Right atrium auricular region (tissue), 2 donors: ENCODE measurements at regions not wholly inside any gene's neighbourhood (a gene's known extent, or its start where the extent isn't known, plus 50 kb on each side); places are given as distances from the start of the nearest gene placed in this dataset.

Source experiments
- DNase-seq: peaks from one replicate; pipeline ENCODE4 v3.0.0-alpha.2; 2019; ENCODE audit warnings: low spot score
- H3K27ac ChIP-seq, 2 donors: fragments of 200-600 bp; sonication (generic); 1 replicate in 1 of 2; 2 replicates in 1 of 2; pipeline ENCODE4 v1.5.1; 2016 to 2019
- H3K27me3 ChIP-seq, 2 donors: fragments of 200-600 bp; sonication (generic); one replicate each; pipeline versions ENCODE4 v1.5.1 to v1.6.0; 2017 to 2019
- H3K36me3 ChIP-seq: fragments of 200-600 bp; sonication (generic); one replicate; pipeline ENCODE4 v1.5.1; 2016
- H3K4me1 ChIP-seq, 2 donors: fragments of 200-600 bp; sonication (generic); one replicate each; pipeline versions ENCODE4 v1.5.1 to v1.6.0; 2017 to 2019
- H3K4me3 ChIP-seq, 2 donors: fragments of 200-600 bp; sonication (generic); 1 replicate in 1 of 2; 2 replicates in 1 of 2; pipeline ENCODE4 v1.5.1; 2017 to 2019; ENCODE audit warnings: mild to moderate bottlenecking in 1 of 2, moderate library complexity in 1 of 2
- H3K9me3 ChIP-seq, 2 donors: fragments of 200-600 bp; sonication (generic); one replicate each; pipeline ENCODE4 v1.5.1; 2019
- TF ChIP-seq, protein P1 (sequence below), 2 donors: fragments of 200-600 bp; sonication (generic); IDR thresholded peaks; one replicate each; pipeline ENCODE4 v1.5.1; 2019; ENCODE audit warnings: antibody characterized with exemption in 2 of 2

DNA sequence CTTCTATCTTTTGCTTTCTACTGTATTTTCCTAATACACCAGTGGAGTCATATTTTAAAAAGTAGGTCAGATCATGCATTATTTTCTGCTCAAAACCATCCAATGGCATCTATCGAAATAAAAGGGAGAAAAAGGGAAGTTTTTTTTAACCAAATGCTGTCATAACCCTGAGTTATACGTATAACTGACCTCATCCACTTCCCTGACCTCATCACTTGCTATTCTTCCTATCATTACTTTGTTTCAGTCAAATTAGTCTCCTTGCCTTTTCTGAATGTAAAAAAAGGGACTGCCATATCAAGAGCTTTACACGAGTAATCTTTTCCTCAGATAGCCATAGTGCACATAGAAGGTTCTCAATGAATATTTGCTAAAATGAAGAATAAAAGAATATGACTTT, 1383.6 kb downstream of the ZPLD1 start:
- no peak for DNase-seq
- Histone ChIP-seq H3K9me3 (no peaks in the 10 kb centered on the region), H3K4me1 (no peaks in the 10 kb centered on the region), H3K36me3 (no peaks in the 10 kb centered on the region), H3K27ac (no peak overlapping the region), H3K27me3 (no peaks in the 10 kb centered on the region), H3K4me3 (no peak overlapping the region)
- TF ChIP-seq, protein P1, sequence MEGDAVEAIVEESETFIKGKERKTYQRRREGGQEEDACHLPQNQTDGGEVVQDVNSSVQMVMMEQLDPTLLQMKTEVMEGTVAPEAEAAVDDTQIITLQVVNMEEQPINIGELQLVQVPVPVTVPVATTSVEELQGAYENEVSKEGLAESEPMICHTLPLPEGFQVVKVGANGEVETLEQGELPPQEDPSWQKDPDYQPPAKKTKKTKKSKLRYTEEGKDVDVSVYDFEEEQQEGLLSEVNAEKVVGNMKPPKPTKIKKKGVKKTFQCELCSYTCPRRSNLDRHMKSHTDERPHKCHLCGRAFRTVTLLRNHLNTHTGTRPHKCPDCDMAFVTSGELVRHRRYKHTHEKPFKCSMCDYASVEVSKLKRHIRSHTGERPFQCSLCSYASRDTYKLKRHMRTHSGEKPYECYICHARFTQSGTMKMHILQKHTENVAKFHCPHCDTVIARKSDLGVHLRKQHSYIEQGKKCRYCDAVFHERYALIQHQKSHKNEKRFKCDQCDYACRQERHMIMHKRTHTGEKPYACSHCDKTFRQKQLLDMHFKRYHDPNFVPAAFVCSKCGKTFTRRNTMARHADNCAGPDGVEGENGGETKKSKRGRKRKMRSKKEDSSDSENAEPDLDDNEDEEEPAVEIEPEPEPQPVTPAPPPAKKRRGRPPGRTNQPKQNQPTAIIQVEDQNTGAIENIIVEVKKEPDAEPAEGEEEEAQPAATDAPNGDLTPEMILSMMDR (IDR thresholded peaks at IDR 0.05) = no peak

GRCh38 chr3:103818800-103819199, 1384.0 kb downstream of the ZPLD1 start:
- H3K9me3 ChIP-seq = no peaks in the 10 kb centered on the region
- no peak overlapping the region for H3K4me3 ChIP-seq
- no peak overlapping the region for H3K27ac ChIP-seq
- DNase-seq = no peak
- TF ChIP-seq, protein P1 (IDR thresholded peaks at IDR 0.05) = no peak
- H3K36me3 ChIP-seq = no peaks in the 10 kb centered on the region
- H3K27me3 ChIP-seq = no peaks in the 10 kb centered on the region
- no peaks in the 10 kb centered on the region for H3K4me1 ChIP-seq

GRCh38 chr3:103825586-103825985, 1390.8 kb downstream of the ZPLD1 start:
- Histone ChIP-seq H3K27me3 (no peaks in the 10 kb centered on the region), H3K27ac (no peak overlapping the region), H3K9me3 (peaks cover 0 to 15% of the 10 kb centered on the region in 2 donors), H3K4me3 (no peak overlapping the region), H3K4me1 (no peaks in the 10 kb centered on the region), H3K36me3 (no peaks in the 10 kb centered on the region)
- TF ChIP-seq, protein P1 (IDR thresholded peaks at IDR 0.05) = no peak
- no peak for DNase-seq

- H3K9me3 ChIP-seq = peaks cover 0 to 15% of the 10 kb centered on the region in 2 donors
- no peaks in the 10 kb centered on the region for H3K4me1 ChIP-seq
- H3K4me3 ChIP-seq = no peak overlapping the region
- H3K36me3 ChIP-seq = no peaks in the 10 kb centered on the region
- no peak overlapping the region for H3K27ac ChIP-seq
- TF ChIP-seq, protein P1 (IDR thresholded peaks at IDR 0.05) = no peak
- no peak for DNase-seq
- no peaks in the 10 kb centered on the region for H3K27me3 ChIP-seq
These were observed 1395.0 kb downstream of the ZPLD1 start for GRCh38 chr3:103829723-103830326.

DNA sequence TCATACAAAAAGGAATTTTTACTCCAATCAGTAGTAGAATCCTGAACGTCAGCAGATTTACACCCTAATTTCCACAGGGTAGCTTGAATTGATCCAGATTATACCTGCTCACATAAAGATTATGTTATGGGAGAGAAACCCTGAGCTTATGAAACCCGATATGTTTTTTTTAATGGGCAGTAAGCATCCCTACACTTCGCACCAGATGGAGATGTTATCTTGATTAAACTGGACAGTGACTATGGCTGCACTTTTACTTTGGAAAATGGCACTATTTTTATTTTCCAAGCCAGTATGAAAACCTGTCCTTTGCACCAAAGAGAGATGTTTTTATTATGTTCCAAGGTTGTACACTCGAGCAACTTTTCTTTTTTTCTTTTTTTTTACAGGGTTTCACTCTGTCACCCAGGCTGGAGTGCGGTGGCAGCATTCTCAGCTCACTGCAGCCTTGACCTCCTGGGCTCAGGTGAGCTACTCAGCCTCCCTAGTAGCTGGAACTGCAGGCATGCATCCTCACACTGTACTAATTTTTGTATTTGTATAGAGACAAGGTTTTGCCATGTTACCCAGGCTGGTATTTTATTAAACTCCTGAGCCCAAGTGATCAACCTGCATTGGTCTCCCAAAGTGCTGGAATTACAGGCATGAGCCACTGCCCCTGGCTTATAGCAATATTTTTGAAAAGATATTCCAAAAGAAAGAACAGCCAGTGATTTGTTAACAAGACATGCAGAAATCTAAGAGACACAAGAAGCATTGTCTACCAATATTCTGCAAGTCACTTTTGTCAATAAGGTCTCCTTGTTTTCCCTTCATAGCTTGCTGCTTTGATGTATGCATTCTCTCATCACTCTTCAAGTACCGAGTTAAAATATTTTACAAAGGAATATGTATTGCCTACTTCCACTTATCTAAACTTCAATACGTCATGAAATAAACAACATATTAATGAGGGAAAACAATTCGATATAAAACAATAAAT, 1412.6 kb downstream of the ZPLD1 start:
- TF ChIP-seq, protein P1 (IDR thresholded peaks at IDR 0.05) = no peak
- Histone ChIP-seq H3K27ac (no peak overlapping the region), H3K4me3 (no peak overlapping the region), H3K36me3 (no peaks in the 10 kb centered on the region), H3K4me1 (no peaks in the 10 kb centered on the region), H3K9me3 (no peaks in the 10 kb centered on the region), H3K27me3 (no peaks in the 10 kb centered on the region)
- DNase-seq = no peak
